NOMO-1 treated with DMSO at 0.1 percent for 48 hours (cell line): ENCODE measurements at regions not wholly inside any gene's neighbourhood (a gene's known extent, or its start where the extent isn't known, plus 50 kb on each side); places are given as distances from the start of the nearest gene placed in this dataset.

Experiments
- DNase-seq: peaks from one replicate; lab custom pipeline; 2025; ENCODE audit not compliant: unreplicated experiment; lab: John Stamatoyannopoulos, UW

DNA sequence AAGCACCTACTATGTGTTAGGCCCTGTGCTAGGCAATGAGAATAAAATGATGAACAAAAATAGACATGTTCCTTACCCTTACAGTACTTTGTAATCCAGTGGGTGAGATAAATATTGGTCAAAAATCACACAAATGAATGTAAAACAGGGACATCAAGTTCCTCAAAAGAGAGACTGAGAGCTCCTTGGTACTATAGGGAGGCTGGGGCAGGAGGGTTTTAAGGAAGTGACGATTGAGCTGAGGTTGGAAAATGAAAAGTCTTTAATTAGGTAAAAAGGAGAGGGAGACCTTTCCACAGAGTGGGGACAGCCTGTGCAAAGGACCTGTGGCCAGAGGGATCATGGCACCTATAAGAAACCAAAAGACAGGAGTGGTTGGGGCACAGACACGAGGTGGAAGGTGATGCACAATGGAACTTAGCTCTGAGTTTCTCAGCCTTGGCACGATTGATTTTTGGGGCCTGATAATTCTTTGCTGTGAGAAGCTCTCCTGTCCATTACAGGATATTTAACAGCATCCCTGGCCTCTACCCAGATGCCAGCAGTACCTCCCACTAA is 140.3 kb downstream of the CEP57L1 start:
- DNase-seq = peak; percentile 27

DNA sequence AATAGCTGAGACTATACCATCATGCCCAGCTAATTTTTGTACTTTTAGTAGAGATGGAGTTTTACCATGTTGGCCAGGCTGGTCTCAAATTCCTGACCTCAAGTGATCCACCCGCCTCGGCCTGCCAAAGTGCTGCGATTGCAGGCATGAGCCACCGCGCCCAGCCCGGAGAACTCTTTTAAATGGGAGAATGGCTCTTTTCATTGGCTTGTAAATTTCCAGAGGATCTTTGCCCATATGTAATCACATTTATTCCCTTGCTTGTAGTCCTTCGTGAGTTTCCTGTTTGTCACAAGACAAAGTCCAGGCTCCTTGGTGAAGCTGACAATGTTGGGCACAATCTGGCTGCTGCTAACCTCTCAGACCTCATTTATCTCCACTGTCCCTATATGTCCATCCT is 135.1 kb downstream of the CEP57L1 start:
- DNase-seq = no peak

DNA sequence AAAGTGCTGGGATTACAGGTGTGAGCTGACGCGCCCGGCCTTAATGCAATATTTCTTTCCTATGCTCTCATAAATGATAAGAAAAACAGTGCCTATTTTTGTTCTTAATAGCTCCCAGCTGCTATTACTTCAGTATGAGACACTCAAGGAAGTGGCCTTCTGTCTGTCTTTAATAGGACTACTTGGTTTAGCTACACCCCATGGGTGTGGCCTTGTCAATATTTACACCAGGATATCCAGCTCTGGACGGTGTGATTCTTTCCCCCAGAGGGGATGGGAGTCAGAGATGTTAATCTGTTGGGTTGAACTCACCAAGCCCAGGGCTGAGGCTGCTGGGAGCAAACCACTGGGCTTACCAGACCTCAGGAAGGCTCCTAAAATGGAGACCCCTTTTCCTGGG is 134.2 kb downstream of the CEP57L1 start:
- no peak for DNase-seq

DNA sequence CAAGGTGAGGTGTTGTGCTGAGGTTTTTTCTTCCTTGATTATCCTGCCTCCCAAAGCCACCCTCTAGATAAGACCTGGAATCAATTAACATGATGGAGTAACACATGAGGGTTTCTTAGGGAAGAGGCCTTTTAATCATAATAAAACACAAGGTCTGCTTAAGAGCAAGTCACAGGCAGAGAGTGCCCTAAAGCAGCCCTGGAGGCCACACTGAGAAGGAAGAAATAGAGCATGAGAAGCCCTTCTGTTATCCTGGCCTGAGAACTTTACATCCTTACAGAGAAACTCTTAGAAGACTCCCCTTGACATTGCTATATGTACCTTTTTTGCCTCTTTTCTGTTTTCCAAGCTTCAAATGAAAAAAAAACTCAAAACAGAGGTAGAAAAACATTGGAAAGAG is 132.3 kb downstream of the CEP57L1 start:
- no peak for DNase-seq

DNA sequence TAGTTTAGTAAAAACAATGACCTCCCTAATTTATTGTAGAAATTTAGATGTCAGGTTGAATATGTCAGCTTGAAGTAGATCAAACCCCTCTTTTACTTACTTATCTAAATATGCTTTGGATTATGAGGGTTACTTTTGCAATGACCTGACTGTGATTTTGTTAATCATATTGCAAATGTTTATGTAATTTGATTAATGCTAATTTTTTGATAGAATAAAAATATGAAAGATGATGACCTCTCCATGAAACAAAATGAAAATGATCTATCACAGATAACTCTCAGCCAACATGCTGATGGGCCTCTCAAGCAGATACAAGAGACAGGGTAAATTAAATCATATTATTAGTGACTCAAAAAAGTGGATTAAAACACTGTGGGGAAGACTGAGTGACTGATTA is 131.0 kb downstream of the CEP57L1 start:
- DNase-seq = no peak

DNA sequence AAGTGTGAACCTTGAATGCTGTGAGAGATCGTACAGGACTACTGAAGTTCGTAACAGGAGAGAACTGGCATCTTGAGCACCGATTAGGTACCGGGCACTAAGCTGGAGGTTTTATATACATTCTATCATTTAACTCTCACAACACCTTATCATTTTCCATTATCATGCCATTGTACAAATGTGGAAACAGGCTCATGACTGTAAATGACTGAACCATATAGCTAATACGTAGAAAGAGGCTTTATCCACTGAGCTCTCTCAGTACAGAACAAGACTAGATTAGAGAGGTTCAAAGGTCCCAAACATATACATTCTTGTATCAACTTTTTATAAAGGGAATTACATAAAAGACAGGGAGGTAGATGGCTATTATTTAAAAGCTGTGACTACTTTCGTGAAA is 130.6 kb downstream of the CEP57L1 start:
- no peak for DNase-seq

DNA sequence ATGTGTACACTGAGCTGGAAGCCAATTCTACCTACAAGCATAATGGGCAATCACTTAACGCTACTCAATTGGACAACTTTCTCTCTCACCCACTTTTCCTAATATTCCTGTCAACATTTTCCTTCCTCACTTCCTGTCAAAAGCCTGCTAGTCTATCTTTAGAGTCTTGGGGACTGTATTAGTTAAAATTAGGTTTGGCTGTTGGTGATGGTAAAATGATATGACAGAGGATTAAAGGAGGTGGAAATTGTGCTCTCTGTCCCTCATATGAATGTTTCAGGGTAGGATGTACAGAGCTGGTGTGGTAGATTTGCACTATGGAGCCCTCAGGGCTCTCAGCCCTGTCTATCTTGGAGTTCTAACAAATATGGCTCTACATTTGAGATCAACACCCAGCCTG is 129.7 kb downstream of the CEP57L1 start:
- DNase-seq = no peak

DNA sequence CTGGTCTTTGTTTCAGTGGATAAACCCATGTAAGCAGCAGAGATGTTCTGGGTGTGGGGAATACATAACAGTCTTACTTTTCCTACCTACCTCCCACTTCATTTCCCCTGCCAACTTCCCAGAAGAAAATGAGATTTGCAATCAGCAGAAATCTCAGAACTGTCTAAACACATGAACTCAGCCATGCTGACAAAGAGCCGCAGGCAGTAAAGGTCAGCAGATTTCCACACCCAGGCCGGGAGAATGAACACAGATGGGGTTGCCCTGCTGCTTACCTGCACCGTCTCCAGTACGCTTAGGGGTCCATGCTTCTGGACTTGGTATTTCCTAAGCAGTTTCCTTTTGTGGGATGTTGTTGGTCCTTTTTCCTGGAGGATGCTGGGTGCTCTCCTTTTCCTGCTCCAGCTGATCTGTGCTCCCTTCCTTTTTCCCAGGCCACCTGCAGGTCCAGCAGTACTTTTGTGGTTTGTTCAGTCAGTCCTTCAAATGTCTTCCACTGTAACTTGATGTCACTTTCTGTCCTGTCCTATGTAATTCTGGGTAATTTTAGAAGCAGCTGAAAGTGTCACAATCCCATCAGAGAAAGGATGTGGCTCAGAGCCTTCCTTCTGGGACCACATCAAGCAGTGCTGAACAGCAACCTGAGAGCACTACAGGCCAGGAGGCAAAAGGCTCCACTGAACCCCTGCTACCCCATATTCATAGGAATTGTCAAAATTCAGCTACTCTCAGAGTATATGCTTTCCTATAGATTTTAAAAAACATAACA is 129.0 kb downstream of the CEP57L1 start:
- DNase-seq = no peak

DNA sequence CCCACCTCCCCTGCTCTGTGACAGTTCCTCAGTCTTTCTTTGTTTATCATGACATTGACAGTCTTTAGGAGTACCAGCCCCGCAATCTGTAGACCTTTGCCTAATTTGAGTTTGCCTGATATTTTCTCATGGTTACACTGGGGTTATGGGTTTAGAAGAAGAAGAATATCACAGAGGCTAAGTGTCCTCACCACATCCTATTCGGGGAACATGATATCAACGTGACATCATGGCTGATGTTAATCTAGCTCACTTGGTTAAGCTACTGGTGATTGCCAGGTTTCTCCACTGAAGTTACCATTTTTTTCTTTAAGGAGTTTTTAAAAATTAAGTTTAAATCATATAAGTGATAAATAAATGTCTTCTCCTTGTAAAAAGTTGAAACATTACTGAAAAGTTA is 127.5 kb downstream of the CEP57L1 start:
- DNase-seq = no peak

DNA sequence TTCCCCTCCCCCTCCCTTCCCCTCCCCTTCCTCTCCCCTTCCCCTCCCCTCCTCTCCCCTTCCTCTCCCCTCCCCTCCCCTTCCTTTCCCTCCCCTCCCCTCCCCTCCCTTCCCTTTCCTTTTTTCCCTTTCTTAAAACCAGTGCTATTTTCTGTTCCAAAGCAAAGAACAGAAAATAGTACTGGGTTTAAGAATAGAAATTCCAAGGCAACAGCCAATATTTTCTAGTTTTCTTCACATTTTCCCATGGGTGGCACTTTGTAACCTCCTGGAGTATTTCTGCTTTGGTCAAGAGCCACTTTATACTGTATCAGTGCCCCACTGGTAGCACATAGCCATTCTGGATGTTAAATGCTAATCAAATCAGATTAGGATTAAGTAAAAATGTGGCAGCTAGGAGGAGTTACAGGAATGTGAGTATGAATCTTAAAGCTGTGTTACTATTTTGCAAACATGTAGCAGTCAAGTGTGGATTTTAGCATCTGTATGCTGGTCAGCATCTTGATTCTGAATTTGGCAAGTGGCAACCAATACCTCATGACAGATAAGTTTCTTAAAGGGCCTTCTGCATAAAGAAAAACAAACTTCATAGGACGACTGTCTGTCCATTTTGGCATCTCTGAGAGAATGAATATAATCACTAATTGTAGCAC is 126.4 kb downstream of the CEP57L1 start:
- no peak for DNase-seq
